ENCODE measurements at regions not wholly inside any gene's neighbourhood (a gene's known extent, or its start where the extent isn't known, plus 50 kb on each side); places are given as distances from the start of the nearest gene placed in this dataset.

DNA sequence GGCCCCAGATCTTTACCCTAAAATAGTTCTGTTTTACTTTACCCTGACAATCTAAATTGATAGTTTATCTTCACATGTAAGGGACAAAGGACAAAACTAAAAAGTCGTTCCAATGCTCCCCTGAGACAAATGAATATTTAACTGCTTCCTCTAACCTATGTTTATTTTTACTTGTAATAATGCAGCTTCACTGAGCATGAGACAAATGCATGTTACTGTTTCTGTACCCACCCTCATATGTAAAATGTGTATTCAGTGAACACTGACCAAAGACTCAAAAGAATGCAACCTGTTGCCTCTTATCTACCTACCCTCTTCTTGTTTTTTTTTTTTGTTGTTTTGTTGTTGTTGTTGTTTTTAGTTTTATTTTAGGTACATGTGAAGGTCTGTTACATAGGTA is 1570.9 kb upstream of the SLC39A10 start:
- DNase-seq (ENCODE audit: low spot score) (no peak), ATAC-seq (no peak)
- ChIA-PET POLR2A (no interaction called here), CTCF (no interaction called here)
- peaks cover 10% of the 10 kb centered on the region for H3K9me3 Mint-ChIP-seq
- peaks cover 4% of the 10 kb centered on the region; the same call in 1 of the 2 replicates for H3K36me3 Mint-ChIP-seq
- H3K27me3 Mint-ChIP-seq (ENCODE audit: low read depth), result no peaks in the 10 kb centered on the region
- H3K4me1 Mint-ChIP-seq, result peaks cover 24% of the 10 kb centered on the region
- H3K4me3 Mint-ChIP-seq, result no peak overlapping the region
- H3K27ac Mint-ChIP-seq, result no peak overlapping the region
- TF ChIP-seq MAX (CRISPR knock-in tag; IDR thresholded peaks at IDR 0.05), result no peak
- TF ChIP-seq JUN (CRISPR knock-in tag; IDR thresholded peaks at IDR 0.05), result no peak
- no peak for TF ChIP-seq KAT7 (CRISPR knock-in tag; IDR thresholded peaks at IDR 0.05; ENCODE audit: borderline replicate concordance)
- no peak for TF ChIP-seq TCF7 (CRISPR knock-in tag; IDR thresholded peaks at IDR 0.05; ENCODE audit: low read depth)
- no peak for TF ChIP-seq MLX (CRISPR knock-in tag; IDR thresholded peaks at IDR 0.05)
- TF ChIP-seq SOX15 (CRISPR knock-in tag; IDR thresholded peaks at IDR 0.05), result no peak
- no peak for TF ChIP-seq NFATC4 (CRISPR knock-in tag; IDR thresholded peaks at IDR 0.05)
- TF ChIP-seq, protein P1, sequence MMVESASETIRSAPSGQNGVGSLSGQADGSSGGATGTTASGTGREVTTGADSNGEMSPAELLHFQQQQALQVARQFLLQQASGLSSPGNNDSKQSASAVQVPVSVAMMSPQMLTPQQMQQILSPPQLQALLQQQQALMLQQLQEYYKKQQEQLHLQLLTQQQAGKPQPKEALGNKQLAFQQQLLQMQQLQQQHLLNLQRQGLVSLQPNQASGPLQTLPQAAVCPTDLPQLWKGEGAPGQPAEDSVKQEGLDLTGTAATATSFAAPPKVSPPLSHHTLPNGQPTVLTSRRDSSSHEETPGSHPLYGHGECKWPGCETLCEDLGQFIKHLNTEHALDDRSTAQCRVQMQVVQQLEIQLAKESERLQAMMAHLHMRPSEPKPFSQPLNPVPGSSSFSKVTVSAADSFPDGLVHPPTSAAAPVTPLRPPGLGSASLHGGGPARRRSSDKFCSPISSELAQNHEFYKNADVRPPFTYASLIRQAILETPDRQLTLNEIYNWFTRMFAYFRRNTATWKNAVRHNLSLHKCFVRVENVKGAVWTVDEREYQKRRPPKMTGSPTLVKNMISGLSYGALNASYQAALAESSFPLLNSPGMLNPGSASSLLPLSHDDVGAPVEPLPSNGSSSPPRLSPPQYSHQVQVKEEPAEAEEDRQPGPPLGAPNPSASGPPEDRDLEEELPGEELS (CRISPR knock-in tag; IDR thresholded peaks at IDR 0.05), result no peak
- TF ChIP-seq NR1H2 (CRISPR knock-in tag; IDR thresholded peaks at IDR 0.05), result no peak
- TF ChIP-seq, protein P2, sequence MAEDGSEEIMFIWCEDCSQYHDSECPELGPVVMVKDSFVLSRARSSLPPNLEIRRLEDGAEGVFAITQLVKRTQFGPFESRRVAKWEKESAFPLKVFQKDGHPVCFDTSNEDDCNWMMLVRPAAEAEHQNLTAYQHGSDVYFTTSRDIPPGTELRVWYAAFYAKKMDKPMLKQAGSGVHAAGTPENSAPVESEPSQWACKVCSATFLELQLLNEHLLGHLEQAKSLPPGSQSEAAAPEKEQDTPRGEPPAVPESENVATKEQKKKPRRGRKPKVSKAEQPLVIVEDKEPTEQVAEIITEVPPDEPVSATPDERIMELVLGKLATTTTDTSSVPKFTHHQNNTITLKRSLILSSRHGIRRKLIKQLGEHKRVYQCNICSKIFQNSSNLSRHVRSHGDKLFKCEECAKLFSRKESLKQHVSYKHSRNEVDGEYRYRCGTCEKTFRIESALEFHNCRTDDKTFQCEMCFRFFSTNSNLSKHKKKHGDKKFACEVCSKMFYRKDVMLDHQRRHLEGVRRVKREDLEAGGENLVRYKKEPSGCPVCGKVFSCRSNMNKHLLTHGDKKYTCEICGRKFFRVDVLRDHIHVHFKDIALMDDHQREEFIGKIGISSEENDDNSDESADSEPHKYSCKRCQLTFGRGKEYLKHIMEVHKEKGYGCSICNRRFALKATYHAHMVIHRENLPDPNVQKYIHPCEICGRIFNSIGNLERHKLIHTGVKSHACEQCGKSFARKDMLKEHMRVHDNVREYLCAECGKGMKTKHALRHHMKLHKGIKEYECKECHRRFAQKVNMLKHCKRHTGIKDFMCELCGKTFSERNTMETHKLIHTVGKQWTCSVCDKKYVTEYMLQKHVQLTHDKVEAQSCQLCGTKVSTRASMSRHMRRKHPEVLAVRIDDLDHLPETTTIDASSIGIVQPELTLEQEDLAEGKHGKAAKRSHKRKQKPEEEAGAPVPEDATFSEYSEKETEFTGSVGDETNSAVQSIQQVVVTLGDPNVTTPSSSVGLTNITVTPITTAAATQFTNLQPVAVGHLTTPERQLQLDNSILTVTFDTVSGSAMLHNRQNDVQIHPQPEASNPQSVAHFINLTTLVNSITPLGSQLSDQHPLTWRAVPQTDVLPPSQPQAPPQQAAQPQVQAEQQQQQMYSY (CRISPR knock-in tag; IDR thresholded peaks at IDR 0.05), result no peak
- no peak for TF ChIP-seq ZNF263 (CRISPR knock-in tag; IDR thresholded peaks at IDR 0.05; ENCODE audit: low read depth)
- TF ChIP-seq AR (CRISPR knock-in tag; IDR thresholded peaks at IDR 0.05), result no peak

- TF ChIP-seq TCF7 (CRISPR knock-in tag; IDR thresholded peaks at IDR 0.05; ENCODE audit: low read depth), result no peak
- TF ChIP-seq, protein P3, sequence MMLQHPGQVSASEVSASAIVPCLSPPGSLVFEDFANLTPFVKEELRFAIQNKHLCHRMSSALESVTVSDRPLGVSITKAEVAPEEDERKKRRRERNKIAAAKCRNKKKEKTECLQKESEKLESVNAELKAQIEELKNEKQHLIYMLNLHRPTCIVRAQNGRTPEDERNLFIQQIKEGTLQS (CRISPR knock-in tag; conservative IDR thresholded peaks at IDR 0.05), result no peak
- Mint-ChIP-seq H3K9me3 (peaks cover 10% of the 10 kb centered on the region), H3K27me3 (ENCODE audit: low read depth) (no peaks in the 10 kb centered on the region; the same call in 1 of the 2 replicates), H3K4me3 (no peak overlapping the region), H3K27ac (no peak overlapping the region), H3K4me1 (no peaks in the 10 kb centered on the region), H3K36me3 (peaks cover 4% of the 10 kb centered on the region; the same call in 1 of the 2 replicates)
- ChIA-PET CTCF (no interaction called here), POLR2A (interaction anchor here (0.6 kb wide), 1 partner anchor 913 kb away, joined by 4 read pairs; no protein-coding TSS in a partner anchor)
- ATAC-seq (no peak), DNase-seq (ENCODE audit: low spot score) (no peak)
These were observed 1577.0 kb upstream of the SLC39A10 start for GRCh38 chr2:194079989-194080388.

Data from WTC11 (cell line).